Colonic mucosa (tissue), 4 donors: ENCODE measurements at regions not wholly inside any gene's neighbourhood (a gene's known extent, or its start where the extent isn't known, plus 50 kb on each side); places are given as distances from the start of the nearest gene placed in this dataset.

Experiments used
- DNase-seq: peaks from one replicate; pipeline ENCODE4 v3.0.0-alpha.2; 2020
- H3K27ac ChIP-seq: fragments of 200-600 bp; one replicate; pipeline ENCODE4 v1.8.0; 2021
- H3K27me3 ChIP-seq: fragments of 200-600 bp; one replicate; pipeline ENCODE4 v1.8.0; 2021
- H3K36me3 ChIP-seq: fragments of 200-600 bp; one replicate; pipeline ENCODE4 v1.8.0; 2021
- H3K4me1 ChIP-seq: fragments of 200-600 bp; one replicate; pipeline ENCODE4 v1.8.0; 2021; ENCODE audit warnings: mild to moderate bottlenecking
- H3K4me3 ChIP-seq: fragments of 200-600 bp; one replicate; pipeline ENCODE4 v1.8.0; 2021
- H3K9ac ChIP-seq, 2 donors: one replicate each; pipeline ENCODE4 v1.7.0; 2013; ENCODE audit warnings: control low read depth in 2 of 2, low read depth in 2 of 2, low read length in 2 of 2
- H3K9me3 ChIP-seq: fragments of 200-600 bp; one replicate; pipeline ENCODE4 v1.8.0; 2021
- intact Hi-C: fragments of 100-400 bp; cut with DNase I; formaldehyde crosslinking; loops from one replicate; pipeline ENCODE4 v1.14.1; 2022
- TF ChIP-seq, protein P1 (sequence below): fragments of 200-600 bp; IDR thresholded peaks from one replicate; pipeline ENCODE4 v1.8.0; 2022; ENCODE audit warnings: antibody characterized with exemption, mild to moderate bottlenecking
- donor health status: healthy.
- donor health status: DM: no; HTN: no; CAD: no.
- donor health status: DM: no; HTN: no; CAD: no.

- Histone ChIP-seq H3K9me3 (no peaks in the 10 kb centered on the region), H3K4me3 (no peak overlapping the region), H3K4me1 (no peaks in the 10 kb centered on the region), H3K27me3 (no peaks in the 10 kb centered on the region), H3K27ac (no peak overlapping the region), H3K9ac (no peak overlapping the region), H3K36me3 (no peaks in the 10 kb centered on the region)
- no peak for DNase-seq
- intact Hi-C loops, result no loop called here
- TF ChIP-seq, protein P1, sequence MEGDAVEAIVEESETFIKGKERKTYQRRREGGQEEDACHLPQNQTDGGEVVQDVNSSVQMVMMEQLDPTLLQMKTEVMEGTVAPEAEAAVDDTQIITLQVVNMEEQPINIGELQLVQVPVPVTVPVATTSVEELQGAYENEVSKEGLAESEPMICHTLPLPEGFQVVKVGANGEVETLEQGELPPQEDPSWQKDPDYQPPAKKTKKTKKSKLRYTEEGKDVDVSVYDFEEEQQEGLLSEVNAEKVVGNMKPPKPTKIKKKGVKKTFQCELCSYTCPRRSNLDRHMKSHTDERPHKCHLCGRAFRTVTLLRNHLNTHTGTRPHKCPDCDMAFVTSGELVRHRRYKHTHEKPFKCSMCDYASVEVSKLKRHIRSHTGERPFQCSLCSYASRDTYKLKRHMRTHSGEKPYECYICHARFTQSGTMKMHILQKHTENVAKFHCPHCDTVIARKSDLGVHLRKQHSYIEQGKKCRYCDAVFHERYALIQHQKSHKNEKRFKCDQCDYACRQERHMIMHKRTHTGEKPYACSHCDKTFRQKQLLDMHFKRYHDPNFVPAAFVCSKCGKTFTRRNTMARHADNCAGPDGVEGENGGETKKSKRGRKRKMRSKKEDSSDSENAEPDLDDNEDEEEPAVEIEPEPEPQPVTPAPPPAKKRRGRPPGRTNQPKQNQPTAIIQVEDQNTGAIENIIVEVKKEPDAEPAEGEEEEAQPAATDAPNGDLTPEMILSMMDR, result no peak
These were observed 164.8 kb upstream of the GGTLC1 start for GRCh38 chr20:24153101-24154040.

DNA sequence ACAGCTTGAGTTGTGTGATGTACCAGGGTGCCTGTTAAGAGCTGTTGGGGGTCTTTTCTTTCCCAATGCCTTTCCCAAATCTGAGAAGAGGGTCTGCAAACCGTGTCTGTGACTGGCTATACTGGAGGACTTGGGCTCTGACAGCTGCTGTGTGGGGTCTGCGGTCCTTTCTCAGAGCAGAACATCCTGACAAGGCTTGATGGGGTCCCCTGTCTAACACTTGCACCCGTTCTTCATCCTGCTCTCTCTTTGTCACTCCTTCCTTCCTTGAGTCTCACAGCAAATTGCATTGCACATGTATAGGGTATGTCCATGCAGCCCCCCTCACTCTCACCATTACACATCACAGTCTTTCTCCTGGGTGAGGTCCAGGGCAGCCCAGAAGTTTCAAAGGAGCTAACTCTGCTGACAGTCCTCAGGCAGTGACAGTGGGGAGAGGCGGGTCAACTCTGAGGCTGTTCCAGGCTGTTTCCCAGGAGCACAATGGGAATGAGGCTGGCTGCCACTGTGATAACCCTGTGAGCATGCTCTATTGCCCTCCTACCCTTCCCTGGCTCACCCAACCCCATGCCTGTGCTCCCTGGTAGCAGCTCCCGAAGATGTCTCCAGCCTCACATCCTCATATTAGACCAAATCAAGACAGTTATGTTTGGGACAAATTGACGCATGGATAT is 163.2 kb upstream of the GGTLC1 start:
- no peak overlapping the region for H3K9ac ChIP-seq
- no peak overlapping the region for H3K27ac ChIP-seq
- no peaks in the 10 kb centered on the region for H3K4me1 ChIP-seq
- no peak for DNase-seq
- intact Hi-C loops, result no loop called here
- no peak overlapping the region for H3K4me3 ChIP-seq
- no peaks in the 10 kb centered on the region for H3K9me3 ChIP-seq
- TF ChIP-seq, protein P1, result no peak
- H3K36me3 ChIP-seq, result no peaks in the 10 kb centered on the region
- H3K27me3 ChIP-seq, result no peaks in the 10 kb centered on the region

- Histone ChIP-seq H3K4me1 (no peaks in the 10 kb centered on the region), H3K9me3 (no peaks in the 10 kb centered on the region), H3K36me3 (no peaks in the 10 kb centered on the region), H3K9ac (no peak overlapping the region), H3K27me3 (no peaks in the 10 kb centered on the region), H3K4me3 (no peak overlapping the region), H3K27ac (no peak overlapping the region)
- intact Hi-C loops, result no loop called here
- TF ChIP-seq, protein P1, result no peak
- DNase-seq, result no peak
These were observed 161.8 kb upstream of the GGTLC1 start for GRCh38 chr20:24150406-24150805.

DNA sequence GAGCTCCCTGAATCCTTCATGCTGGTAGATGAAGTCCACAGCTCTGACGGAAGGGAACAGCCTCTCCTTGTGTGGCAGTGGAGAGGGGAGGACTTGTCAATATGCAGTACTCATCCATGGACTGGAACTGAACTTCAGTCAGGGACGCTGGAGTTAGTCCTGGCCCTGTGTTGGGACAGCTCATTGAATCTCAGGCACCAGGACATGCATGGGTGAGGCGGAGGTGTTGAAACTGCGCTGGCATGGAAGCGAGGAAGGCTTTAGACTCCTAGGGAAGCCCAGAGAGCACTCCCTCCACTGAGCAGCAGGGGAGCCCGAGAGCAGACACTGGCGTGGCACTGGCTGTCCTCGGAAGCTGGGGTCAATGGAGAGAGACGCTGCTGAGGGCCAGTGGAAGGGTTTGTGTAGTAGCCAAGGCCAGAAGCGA is 161.3 kb upstream of the GGTLC1 start:
- no peak for DNase-seq
- TF ChIP-seq, protein P1, result peak; percentile 36
- intact Hi-C loops, result no loop called here
- Histone ChIP-seq H3K9ac (no peak overlapping the region), H3K27me3 (no peaks in the 10 kb centered on the region), H3K36me3 (no peaks in the 10 kb centered on the region), H3K27ac (no peak overlapping the region), H3K4me1 (no peaks in the 10 kb centered on the region), H3K9me3 (no peaks in the 10 kb centered on the region), H3K4me3 (no peak overlapping the region)

GRCh38 chr20:24149175-24149574 is 160.6 kb upstream of the GGTLC1 start:
- H3K27me3 ChIP-seq, result no peaks in the 10 kb centered on the region
- H3K27ac ChIP-seq, result no peak overlapping the region
- no peaks in the 10 kb centered on the region for H3K9me3 ChIP-seq
- H3K4me3 ChIP-seq, result no peak overlapping the region
- TF ChIP-seq, protein P1, result no peak
- H3K36me3 ChIP-seq, result no peaks in the 10 kb centered on the region
- intact Hi-C loops, result no loop called here
- no peaks in the 10 kb centered on the region for H3K4me1 ChIP-seq
- DNase-seq, result no peak
- no peak overlapping the region for H3K9ac ChIP-seq
